SH-SY5Y (cell line): ENCODE measurements at regions not wholly inside any gene's neighbourhood (a gene's known extent, or its start where the extent isn't known, plus 50 kb on each side); places are given as distances from the start of the nearest gene placed in this dataset.

ENCODE experiments used
- GATA2 ChIP-seq: IDR thresholded peaks from 2 replicates; pipeline ENCODE4 v1.6.1; 2011; ENCODE audit warnings: mild to moderate bottlenecking, low read depth, low read length
- GATA3 ChIP-seq: IDR thresholded peaks from 2 replicates; pipeline ENCODE4 v1.6.1; 2011; ENCODE audit warnings: low read depth, mild to moderate bottlenecking, low read length, moderate library complexity

- no peak for TF ChIP-seq GATA3
- no peak for TF ChIP-seq GATA2
These were observed 119.6 kb downstream of the ASB7 start for GRCh38 chr15:100721758-100722550.
